ENCODE measurements at regions not wholly inside any gene's neighbourhood (a gene's known extent, or its start where the extent isn't known, plus 50 kb on each side); places are given as distances from the start of the nearest gene placed in this dataset.

DNA sequence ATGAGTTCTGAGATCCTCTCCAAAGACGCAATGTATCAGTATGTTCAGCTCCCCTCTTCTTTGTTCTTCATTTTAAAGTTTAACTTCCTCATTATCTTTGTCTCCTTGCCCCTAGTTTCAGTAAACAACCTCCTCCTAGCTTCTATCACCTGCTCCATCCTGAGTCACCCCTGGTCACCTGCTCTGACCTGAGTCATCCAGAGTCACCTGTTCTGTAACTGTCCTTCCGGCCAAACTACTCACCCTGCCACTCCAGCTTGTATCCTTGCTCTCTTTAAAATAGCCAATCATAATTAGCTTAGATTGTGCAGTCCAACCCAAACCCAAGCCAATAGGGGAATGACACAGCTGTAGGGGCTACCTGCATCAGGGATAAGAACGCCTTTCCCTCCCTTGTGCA, 332.0 kb downstream of the OLFM3 start:
- TF ChIP-seq EZH2 (IDR thresholded peaks at IDR 0.05; ENCODE audit: borderline replicate concordance, low read depth, low read length, poor library complexity, severe bottlenecking) = no peak
- TF ChIP-seq, protein P1, sequence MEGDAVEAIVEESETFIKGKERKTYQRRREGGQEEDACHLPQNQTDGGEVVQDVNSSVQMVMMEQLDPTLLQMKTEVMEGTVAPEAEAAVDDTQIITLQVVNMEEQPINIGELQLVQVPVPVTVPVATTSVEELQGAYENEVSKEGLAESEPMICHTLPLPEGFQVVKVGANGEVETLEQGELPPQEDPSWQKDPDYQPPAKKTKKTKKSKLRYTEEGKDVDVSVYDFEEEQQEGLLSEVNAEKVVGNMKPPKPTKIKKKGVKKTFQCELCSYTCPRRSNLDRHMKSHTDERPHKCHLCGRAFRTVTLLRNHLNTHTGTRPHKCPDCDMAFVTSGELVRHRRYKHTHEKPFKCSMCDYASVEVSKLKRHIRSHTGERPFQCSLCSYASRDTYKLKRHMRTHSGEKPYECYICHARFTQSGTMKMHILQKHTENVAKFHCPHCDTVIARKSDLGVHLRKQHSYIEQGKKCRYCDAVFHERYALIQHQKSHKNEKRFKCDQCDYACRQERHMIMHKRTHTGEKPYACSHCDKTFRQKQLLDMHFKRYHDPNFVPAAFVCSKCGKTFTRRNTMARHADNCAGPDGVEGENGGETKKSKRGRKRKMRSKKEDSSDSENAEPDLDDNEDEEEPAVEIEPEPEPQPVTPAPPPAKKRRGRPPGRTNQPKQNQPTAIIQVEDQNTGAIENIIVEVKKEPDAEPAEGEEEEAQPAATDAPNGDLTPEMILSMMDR (conservative IDR thresholded peaks at IDR 0.05; ENCODE audit: low read depth, low read length) = no peak
- Histone ChIP-seq H3K36me3 (ENCODE audit: insufficient read depth, low read length, poor library complexity, severe bottlenecking) (no peaks in the 10 kb centered on the region), H3K9me3 (ENCODE audit: low read depth, low read length, poor library complexity, severe bottlenecking) (peaks cover 15% of the 10 kb centered on the region), H3K27ac (ENCODE audit: low read depth, low read length, poor library complexity, severe bottlenecking) (no peak overlapping the region), H3K4me3 (ENCODE audit: low read depth, low read length, poor library complexity, severe bottlenecking) (no peak overlapping the region), H3K4me1 (ENCODE audit: insufficient read depth, low read length, poor library complexity, severe bottlenecking) (no peaks in the 10 kb centered on the region), H3K27me3 (replicated peaks; ENCODE audit: insufficient read depth, low read depth, low read length, poor library complexity) (no peaks in the 10 kb centered on the region)
- ChIA-PET POLR2A (ENCODE audit: low non-redundant PET) (interaction anchor here (0.6 kb wide), 2 partner anchors 10 to 200 kb away, joined by 3 to 6 read pairs; no protein-coding TSS in a partner anchor), CTCF (no interaction called here)
- no TSS peak for BruUV-seq (replicated peaks)
- intact Hi-C loops (cut with micrococcal nuclease; ENCODE audit: unreplicated experiment) = no loop called here
- DNase-seq (ENCODE audit: low spot score) = no peak

DNA sequence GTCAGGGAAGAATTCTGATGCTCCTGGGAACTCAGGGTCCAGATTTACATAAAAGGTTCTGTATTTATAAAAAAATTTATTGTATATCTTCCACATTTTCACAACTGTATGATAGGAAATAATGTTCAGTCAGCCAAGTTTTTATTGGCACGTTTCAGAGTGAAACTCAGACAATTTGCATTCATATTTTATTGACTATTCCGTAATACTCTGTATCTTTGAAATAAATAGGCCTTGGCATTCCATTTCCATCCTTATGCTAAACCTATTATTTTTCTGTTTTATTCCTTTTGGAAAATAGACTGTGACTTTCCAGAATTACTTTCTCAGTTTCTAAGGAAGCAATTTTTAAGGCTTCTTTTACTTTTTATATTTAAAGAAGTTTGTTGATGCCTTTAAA, 329.0 kb downstream of the OLFM3 start:
- TF ChIP-seq, protein P1 (conservative IDR thresholded peaks at IDR 0.05; ENCODE audit: low read depth, low read length) = no peak
- TF ChIP-seq EZH2 (IDR thresholded peaks at IDR 0.05; ENCODE audit: borderline replicate concordance, low read depth, low read length, poor library complexity, severe bottlenecking) = no peak
- ChIA-PET CTCF (interaction anchor here (0.7 kb wide), 1 partner anchor 182 kb away, joined by 3 read pairs; no protein-coding TSS in a partner anchor), POLR2A (ENCODE audit: low non-redundant PET) (no interaction called here)
- no peak for DNase-seq (ENCODE audit: low spot score)
- H3K4me3 ChIP-seq (ENCODE audit: low read depth, low read length, poor library complexity, severe bottlenecking) = no peak overlapping the region
- BruUV-seq (replicated peaks) = no TSS peak
- no peaks in the 10 kb centered on the region for H3K4me1 ChIP-seq (ENCODE audit: insufficient read depth, low read length, poor library complexity, severe bottlenecking)
- H3K27me3 ChIP-seq (replicated peaks; ENCODE audit: insufficient read depth, low read depth, low read length, poor library complexity) = no peaks in the 10 kb centered on the region
- peaks cover 15% of the 10 kb centered on the region for H3K9me3 ChIP-seq (ENCODE audit: low read depth, low read length, poor library complexity, severe bottlenecking)
- H3K36me3 ChIP-seq (ENCODE audit: insufficient read depth, low read length, poor library complexity, severe bottlenecking) = no peaks in the 10 kb centered on the region
- H3K27ac ChIP-seq (ENCODE audit: low read depth, low read length, poor library complexity, severe bottlenecking) = no peak overlapping the region
- intact Hi-C loops (cut with micrococcal nuclease; ENCODE audit: unreplicated experiment) = no loop called here

DNA sequence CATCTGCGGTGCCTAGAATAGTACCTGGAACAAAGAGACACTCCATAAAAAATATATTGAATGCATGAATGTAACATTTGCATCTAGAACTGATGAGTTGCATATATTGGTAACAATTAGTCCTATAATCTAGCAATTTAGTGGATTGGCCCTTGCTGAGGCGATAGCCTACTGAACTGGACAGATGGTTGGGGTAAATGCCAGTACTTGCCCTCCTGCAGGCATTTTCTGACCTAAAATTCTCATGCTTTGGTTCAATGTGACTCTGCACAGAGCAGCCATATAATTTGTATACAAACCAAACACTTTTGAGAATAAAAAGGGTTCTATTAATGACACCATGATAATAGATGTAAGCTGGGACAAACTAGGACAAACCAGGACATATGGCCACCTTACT, 313.6 kb downstream of the OLFM3 start:
- H3K36me3 ChIP-seq (ENCODE audit: insufficient read depth, low read length, poor library complexity, severe bottlenecking) = no peaks in the 10 kb centered on the region
- no peaks in the 10 kb centered on the region for H3K27me3 ChIP-seq (replicated peaks; ENCODE audit: insufficient read depth, low read depth, low read length, poor library complexity)
- intact Hi-C loops (cut with micrococcal nuclease; ENCODE audit: unreplicated experiment) = no loop called here
- peaks cover 7% of the 10 kb centered on the region for H3K4me1 ChIP-seq (ENCODE audit: insufficient read depth, low read length, poor library complexity, severe bottlenecking)
- no peaks in the 10 kb centered on the region for H3K9me3 ChIP-seq (ENCODE audit: low read depth, low read length, poor library complexity, severe bottlenecking)
- TF ChIP-seq, protein P1 (conservative IDR thresholded peaks at IDR 0.05; ENCODE audit: low read depth, low read length) = no peak
- TF ChIP-seq EZH2 (IDR thresholded peaks at IDR 0.05; ENCODE audit: borderline replicate concordance, low read depth, low read length, poor library complexity, severe bottlenecking) = no peak
- no peak overlapping the region for H3K27ac ChIP-seq (ENCODE audit: low read depth, low read length, poor library complexity, severe bottlenecking)
- ChIA-PET CTCF (no interaction called here), POLR2A (ENCODE audit: low non-redundant PET) (no interaction called here)
- no peak for DNase-seq (ENCODE audit: low spot score)
- no peak overlapping the region for H3K4me3 ChIP-seq (ENCODE audit: low read depth, low read length, poor library complexity, severe bottlenecking)
- no TSS peak for BruUV-seq (replicated peaks)
